Fibroblast of peridontal ligament (primary cell): ENCODE measurements at regions not wholly inside any gene's neighbourhood (a gene's known extent, or its start where the extent isn't known, plus 50 kb on each side); places are given as distances from the start of the nearest gene placed in this dataset.

Experiments used
- DNase-seq: peaks from one replicate; pipeline ENCODE4 v3.0.0-alpha.2; 2010; ENCODE audit errors: extremely low read depth

DNA sequence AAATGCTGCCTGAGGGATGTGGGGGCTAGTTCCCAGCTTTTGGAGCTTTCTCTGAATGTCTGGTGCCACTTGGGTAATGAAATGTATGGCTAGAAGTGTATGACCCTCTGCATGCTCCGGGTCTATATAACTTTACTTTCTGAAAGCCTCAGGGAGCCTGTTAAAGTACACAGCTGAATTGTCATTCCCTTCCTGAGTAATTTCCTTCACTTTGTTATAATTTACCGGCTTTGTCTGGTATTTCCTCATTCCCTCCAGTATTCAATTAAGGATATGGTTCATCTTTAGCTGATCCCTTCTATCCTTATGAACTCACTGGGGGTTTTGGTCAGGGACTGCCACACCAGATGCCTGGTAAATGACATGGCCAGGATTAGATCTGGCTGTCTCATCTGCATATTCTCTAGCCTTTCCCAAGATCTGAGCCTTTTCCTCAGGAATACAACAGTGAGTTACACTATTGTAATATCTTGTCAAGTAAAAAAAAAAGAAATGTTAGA lies 620.3 kb downstream of the ZPLD1 start:
- no peak for DNase-seq

DNA sequence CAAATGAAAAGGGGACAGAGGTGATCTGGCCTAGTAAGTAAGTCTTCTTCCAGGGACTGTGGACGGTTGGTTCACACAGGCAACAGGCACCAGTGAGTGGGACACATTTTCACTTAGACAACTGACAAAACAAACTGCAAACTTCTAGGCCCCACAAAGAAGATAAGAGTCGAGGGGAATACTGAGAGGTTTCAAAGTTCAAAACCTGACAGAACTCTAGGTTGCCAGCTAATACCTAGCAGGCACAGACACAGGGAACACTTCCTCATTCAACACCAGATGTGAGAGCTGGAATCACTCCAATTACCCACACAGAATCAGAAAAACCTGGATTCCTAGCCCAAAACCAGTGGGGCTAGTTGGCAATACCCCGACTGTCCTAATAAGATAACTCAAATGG lies 621.7 kb downstream of the ZPLD1 start:
- DNase-seq: no peak

DNA sequence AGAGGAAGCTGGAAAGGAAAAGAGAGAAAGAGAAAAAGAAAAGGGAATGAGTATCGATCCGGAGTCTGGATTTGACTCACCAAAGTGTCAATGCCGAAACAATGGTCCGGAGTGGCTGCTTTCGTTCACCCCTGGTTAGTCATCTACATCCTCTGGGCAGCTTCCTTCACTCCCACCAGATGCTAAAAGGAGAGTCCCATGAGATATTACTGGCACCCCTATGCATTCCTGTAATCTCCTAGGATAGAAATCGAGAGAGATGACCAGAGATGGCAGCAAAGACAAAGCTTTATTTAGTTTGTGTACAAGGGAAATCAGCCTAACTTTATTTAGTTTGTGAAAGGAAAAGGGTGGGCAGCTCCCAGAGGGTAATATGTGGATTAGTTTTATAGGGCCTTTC lies 622.2 kb downstream of the ZPLD1 start:
- DNase-seq: no peak

DNA sequence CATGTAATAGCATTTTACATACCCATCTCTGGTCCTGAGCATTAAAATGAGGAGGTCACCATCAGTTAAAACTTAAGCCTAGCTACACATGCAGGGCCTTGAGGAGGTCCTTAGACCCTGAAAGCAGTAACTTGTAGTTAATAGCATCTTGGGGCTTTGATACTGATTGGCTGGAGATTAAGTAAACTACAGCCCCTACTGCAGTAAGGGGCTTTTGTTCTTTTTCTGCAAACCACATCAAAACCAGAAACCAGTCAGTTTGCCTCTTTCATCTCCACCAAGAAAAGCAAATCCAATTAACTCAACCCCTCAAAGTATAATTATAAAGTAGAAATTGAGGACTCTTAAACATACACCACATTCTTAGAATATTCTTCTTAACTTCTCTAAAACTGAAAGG lies 622.7 kb downstream of the ZPLD1 start:
- no peak for DNase-seq

DNA sequence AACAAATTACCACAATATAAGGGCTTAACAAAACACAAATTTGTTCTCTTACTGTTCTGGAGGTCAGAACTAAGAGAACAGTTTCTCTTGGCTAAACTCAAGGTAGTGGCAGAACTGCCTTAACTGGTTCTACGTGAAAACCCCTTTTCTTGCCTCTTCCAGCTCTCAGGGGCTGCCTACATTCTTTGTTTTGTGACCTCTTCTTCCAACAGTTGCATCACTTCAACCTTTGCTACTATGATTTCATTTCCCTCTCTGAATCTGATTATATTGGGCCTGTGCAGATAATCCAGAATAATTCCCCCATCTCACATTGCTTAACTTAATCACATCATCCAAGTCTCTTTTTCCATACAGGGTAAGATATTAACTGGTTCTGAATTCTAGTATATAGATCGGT lies 624.6 kb downstream of the ZPLD1 start:
- no peak for DNase-seq

DNA sequence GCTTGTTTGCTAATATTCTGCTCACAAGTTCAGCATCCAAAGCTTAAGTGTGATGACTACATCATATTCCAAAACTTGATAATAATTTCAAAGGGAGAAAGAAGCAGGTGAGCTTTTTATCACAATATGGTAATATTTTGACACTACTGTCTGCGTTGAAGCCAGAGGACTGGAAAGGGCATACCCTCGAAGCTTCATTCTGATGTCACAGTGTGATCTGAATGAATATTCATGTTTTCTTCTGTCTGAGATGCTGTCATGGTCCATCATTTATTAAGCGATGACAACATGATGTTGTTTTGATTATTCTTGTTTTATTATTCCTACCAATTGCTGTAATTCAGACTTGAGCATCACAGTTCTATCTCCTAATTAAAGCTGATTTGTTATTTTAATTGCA lies 625.4 kb downstream of the ZPLD1 start:
- no peak for DNase-seq

DNA sequence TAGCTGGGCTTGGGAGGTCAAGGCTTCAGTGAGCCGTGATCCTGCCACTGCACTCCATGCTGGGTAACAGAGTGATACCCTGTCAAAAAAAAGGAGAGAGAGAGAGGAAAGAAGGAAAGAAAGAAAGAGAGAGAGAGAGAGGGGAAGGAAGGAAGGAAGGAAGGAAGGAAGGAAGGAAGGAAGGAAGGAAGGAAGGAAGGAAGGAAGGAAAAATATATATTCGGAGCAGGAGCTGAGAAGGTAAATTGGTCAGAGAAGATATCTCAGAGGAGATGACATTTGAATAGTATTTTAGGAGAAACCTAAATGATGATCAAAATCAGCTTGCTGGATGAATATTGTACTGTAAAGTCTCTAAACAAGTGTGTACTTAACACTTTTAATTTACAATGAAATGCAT lies 633.1 kb downstream of the ZPLD1 start:
- no peak for DNase-seq

DNA sequence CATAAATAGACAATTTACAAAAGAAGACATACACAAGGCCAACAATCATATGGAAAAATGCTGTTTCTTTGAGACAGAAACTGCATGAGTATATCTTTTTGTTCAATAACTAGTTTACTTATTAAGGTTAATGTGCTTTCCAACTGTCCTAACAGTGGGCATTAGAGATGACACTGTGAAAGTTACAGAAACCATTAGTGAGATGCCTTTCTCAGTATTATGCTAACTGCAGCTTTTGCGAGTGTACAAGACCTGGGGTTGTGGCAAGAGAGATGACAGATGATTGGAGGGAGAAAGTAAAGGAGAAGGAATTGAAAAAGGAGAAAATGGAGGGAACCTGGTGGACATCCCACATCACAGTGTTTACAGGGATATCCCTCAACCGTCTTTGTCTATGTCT lies 640.5 kb downstream of the ZPLD1 start:
- no peak for DNase-seq

DNA sequence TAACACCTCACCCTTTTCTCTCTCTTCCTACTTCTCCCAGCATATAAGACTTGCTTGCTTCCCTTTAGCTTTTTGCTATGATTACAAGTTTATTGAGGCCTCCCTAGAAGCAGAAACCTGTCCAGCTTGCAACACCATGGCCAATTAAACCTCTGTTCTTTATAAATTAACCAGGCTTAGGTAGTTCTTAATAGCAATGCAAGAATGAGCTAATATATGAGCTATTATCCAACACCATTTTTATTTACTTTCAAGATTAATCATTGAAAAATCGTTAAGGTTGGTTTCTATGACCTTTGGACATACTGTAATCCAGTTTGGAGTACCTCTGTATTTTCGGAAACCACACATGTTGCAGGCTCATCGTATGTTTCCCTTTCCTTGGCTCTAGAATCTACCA lies 643.1 kb downstream of the ZPLD1 start:
- no peak for DNase-seq

DNA sequence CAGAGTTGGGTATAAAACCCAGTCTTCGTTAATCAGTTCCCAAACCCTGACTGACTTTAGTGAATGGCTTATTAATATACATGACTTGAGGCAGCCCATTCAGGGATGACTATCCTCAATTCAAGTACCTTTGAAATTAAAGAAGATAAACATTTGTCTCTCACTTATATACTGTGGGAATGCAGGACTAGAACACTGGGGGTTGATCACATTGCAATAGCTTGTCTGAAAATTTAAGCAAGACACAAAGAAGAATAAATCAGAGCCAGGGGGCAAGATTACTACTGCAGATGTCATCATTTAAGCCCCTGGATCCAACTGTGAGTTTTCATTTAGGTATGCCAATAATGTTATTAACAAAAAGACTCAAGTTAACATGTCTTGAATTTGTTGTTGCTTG lies 647.7 kb downstream of the ZPLD1 start:
- no peak for DNase-seq

DNA sequence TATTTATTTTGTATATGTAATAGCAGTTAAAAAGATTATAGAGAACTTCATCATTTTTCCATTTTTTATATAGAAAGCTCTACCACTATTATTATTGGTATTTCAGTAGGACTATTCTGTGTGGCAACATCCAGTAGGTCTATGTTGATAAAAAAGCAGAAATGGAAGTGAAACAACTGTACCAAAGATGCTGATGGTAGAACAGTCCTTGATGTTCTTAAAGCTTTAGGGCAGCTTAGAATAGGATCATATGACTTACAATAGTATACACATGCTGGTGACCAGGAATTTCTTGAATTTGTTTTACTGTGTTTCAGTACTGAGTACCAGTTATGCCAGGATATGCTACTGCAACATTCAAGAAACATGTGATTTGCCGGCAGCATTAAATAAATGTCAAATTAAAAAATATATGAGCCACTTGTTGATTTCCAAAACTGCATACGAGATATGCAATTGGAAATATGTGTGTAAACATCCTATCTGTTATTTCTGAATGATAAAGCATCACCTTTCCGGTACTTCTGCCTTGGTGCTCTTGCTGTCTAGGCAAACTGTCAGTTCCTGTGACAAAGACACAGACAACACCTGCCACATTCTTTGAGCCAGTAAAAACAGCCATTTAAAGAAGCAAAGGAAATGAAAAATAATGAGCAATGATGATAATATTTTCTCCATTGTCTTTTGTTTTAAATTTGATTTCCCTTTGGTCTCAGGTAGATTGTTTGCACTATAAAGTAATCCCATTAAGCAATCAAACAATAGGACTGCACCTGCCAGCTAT lies 649.2 kb downstream of the ZPLD1 start:
- no peak for DNase-seq

DNA sequence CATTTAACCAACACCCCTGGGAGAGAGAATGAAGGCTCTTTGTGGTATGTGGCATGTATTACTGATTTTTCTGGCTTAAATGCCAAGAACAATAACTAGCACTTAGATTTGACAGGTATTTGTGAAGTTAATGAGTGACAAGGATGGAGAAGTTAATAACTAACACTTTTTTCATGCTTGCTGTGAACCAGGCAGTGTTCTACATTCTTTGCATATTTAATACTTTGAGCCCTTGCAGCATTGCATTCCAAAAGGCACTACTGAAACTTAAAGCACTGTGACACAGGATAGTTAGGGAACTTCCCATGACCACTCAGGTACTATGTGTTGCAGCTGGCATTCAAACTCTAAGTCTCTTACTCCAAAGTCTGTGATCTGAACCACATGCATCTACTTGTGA lies 650.6 kb downstream of the ZPLD1 start:
- DNase-seq: no peak

DNA sequence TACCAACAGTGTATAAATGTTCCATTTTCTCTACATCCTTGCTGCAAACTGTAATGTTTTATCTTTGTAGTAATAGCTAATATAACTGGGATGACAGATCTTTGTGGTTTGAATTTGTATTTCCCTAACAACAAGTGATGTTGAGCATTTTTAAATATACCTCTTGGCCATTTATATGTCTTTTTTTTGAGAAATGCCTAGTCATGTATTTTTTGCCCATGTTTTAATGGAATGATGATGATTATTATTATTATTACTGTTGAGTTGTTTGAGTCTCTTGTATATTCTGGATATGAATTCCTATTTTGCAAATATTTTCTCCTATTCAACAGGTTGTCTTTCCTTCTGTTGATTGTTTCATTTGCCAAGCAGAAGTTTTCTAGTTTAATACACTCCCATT lies 654.9 kb downstream of the ZPLD1 start:
- no peak for DNase-seq

DNA sequence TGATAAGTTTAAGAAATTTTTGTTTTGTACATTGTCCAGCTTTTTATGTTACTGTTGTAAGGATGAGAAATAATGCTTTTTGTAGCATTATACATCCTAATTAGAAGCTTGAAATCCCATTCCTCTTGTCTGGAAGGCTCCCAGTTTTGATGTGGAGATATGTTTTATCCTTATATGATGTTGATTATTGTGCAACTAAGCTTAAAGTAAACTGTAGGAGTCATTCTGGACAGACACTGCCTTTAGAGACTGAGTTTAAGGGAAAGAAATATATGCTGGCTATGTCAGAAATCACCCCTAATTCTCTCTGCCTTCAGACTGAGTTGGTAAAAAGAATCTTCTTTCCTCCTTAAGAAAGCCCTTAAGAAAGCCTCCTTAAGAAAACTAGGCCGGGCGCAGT lies 670.4 kb downstream of the ZPLD1 start:
- DNase-seq: no peak

DNA sequence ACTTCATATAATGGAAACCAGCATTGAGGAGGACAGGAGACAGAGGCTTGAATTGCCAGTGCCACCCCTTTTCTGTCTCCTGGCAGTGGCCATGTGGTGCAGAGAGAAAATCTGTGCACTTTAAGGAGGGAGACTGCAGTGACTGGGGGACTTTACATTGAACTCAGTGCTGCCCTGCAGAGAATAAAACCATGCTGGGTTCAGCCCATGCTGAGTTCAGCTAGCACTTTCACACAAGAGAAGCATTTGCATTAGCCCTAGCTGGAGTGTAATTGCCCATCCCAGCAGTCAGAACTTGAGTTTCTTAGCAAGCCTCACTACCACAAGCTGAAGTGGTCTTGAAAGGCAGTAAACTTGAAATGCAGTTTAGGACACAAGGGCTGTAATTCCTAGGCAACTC lies 677.5 kb downstream of the ZPLD1 start:
- DNase-seq: no peak

DNA sequence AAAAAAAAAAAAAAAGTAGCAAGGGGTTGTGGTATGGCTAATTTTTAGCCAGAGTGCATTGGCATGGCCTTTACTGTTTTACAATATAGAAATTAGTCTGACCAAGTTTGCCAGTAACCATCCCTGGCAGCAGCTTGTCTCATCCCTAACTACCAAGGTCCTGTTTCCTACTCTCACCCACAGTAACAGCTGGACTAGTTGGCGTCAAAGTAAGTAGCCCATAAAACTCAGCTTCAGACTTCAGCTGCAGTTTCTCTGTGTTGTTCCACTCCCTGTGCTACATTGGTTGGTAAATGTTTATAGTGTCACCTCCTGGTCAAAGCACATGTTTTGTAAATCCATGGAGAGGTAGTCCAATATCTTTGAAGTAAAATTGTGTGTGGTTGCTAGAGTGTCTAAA lies 691.3 kb downstream of the ZPLD1 start:
- DNase-seq: no peak

DNA sequence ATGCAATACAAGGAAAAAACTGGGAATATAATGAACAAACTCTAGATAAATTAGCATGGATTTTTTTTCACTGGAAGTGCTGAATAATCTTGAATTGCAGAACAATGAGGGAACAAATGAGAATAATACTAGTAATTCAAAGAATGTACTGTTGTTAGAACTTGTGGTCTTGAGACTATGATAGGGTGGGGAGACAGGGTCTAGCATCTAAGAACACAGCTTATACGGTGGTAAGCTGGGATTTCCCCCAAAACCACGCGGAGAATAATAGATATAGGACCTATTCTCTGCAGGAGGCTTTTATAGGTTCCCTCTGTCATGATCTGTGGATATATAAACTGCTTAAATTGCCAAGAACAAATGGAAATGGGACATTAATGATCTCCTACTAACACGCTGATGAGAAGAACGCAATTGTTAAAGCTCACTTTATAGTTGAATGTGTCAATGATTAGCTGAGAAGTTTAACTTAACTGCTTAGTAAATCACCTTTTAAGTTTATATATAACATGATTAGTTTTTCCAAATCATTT lies 692.3 kb downstream of the ZPLD1 start:
- no peak for DNase-seq

DNA sequence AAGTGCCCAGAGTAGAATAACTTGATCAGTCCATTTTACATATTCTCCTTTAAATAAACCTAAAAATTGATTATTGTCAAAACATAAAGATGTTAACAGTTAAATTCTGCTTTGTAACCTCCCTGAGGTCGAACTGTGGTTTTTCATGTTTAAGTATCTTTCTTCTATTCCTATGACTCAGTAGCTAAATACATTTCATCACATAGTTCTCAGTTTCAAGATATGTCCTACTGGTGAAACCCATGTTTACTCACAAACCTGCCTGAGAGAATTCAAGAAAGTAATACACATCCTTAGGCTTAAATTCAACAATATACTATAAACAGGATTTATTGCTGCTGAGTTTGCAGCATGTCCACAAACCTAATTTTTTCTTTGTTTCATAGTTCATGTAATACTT lies 692.9 kb downstream of the ZPLD1 start:
- DNase-seq: peak; percentile 4

DNA sequence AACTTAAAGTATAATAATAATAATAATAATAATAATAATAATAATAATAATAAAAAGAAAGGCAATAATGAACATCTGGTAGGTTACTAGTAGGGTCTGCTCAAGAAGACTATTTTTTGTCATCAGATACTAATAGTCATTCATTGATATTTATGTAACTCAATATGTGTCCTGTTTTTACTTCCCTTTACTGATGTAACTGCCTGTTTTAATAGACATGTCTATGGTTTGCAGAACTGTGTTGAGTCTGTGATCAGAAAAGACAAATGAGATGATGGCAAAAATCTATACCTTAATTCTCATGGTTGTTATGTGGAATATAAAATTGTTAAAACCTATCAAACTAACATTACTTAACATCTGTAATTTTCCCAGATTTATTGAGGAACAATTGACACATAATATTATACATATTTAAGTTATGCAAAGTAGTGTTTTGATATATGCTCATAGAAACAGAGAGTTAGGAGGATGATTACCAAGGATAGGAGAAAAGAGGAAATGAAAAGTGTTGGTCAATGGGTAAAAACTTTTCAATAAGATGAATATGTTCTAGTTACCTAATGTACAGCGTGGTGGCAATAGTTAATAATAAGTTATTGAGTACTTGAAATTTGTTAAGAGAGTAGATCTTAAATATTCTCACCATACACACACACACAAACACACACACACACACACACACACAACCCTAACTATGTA lies 699.4 kb downstream of the ZPLD1 start:
- DNase-seq: no peak

DNA sequence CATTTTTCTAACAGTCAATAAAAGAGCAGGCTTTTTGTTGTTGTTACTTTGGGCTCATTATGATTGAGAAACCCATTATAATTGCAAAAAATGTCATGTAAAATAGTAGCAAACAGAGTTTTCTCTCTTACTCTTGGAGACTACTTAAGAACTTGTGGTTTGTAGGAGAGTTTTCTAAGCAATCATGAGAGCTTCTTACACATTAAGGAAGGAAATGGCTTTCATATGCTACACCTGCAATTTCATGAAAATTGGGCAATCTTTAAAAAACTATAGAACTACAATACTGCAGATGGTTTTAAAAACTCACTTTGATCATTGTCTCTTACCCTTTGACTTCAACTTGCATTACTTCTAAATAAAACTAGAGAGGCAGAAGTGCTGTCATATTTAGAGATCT lies 701.8 kb downstream of the ZPLD1 start:
- no peak for DNase-seq

DNA sequence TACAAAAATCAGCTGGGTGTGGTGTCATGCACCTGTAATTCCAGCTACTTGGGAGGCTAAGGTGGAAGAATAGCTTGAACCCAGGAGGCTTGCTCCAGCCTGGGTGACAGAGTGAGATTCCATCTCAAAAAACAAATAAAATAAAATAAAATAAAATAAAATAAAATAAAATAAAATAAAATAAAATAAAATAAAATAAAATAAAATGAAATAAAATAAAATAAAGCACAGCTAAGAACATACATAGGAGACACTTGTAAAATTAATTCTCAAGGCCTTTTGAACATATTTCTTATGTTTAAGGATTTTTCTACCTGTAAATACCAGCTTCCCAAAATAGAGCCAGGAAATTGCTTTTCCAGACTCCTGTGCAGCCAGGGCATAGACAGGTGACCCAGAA lies 703.0 kb downstream of the ZPLD1 start:
- DNase-seq: no peak

DNA sequence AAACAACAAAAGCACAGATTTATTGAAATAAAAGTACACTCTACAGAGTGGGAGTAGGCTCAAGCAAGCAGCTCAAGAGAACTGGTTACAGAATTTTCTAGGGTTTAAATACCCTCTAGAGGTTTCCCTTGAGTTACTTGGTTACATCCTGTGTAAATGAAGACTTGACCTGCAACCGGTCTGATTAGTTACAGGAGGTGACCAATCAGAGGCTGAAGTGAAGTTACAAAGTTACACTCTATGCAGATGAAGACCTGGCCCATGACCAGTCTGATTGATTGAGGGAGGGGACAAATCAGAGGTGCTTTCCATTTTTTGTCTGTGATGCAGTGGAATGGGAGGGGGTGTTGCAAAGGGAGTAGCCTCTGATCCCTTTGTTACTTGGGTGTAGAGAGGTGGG lies 723.4 kb downstream of the ZPLD1 start:
- DNase-seq: no peak

DNA sequence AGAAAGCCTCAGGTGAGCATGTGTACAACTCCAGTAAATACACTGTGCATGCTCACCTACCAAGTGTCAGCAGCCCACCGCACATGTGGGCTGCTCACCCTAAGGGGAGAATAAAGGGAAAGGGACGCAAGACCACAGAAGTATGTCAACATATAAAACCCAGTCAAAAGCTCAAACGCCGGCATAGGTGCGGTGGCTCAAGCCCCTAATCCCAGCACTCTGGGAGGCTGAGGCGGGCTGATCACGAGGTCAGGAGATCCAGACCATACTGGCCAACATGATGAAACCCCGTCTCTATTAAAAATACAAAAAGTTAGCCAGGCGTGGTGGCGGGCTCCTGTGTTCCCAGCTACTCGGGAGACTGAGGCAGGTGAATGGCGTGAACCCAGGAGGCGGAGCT lies 732.1 kb downstream of the ZPLD1 start:
- no peak for DNase-seq
